RKO (cell line): ENCODE measurements at regions not wholly inside any gene's neighbourhood (a gene's known extent, or its start where the extent isn't known, plus 50 kb on each side); places are given as distances from the start of the nearest gene placed in this dataset.
"Not testable (repeated sequence)": the region's sequence is repeated elsewhere in the genome, so short reads cannot be mapped to it uniquely, and the experiment has no call there.

Experiments used
- DNase-seq: peaks from one replicate; pipeline ENCODE4 v3.0.0-alpha.2; 2016; ENCODE audit warnings: low spot score

DNA sequence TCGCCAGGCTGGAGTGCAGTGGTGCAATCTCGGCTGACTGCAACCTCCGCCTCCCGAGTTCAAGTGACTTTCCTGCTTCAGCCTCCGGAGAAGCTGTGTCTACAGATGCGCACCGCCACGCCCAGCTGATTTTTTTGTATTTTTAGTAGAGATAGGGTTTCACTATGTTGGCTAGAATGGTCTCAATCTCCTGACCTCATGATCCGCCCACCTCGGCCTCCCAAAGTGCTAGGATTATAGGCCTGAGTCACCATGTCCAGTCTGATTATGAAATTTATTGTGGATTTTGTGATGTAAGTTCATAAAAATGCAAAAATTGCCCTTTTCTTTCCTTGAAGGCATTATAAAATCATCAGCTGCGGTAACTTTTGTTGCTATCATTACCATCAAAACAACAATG lies 1688.3 kb upstream of the ADGRL3 start:
- DNase-seq, result not testable (repeated sequence)

DNA sequence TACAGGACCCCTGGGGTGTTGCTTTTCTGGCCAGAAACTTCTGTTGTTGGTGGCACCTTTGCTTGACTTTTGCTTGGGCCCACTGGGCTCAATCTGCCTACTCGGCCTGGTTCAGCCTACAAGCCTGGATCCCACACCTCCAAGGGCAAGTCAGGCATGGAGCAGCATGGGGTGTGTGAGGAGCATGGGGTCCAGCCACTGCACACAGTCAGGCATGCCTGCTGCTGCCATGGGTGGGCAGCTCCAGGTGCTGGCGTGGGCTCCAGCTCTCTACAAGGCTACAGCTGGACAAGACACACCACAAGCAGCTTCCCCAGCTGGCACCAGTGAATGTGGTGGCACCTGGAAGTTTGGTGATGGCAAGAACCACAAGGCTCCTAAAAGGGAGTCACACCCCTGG lies 1683.1 kb upstream of the ADGRL3 start:
- no peak for DNase-seq

DNA sequence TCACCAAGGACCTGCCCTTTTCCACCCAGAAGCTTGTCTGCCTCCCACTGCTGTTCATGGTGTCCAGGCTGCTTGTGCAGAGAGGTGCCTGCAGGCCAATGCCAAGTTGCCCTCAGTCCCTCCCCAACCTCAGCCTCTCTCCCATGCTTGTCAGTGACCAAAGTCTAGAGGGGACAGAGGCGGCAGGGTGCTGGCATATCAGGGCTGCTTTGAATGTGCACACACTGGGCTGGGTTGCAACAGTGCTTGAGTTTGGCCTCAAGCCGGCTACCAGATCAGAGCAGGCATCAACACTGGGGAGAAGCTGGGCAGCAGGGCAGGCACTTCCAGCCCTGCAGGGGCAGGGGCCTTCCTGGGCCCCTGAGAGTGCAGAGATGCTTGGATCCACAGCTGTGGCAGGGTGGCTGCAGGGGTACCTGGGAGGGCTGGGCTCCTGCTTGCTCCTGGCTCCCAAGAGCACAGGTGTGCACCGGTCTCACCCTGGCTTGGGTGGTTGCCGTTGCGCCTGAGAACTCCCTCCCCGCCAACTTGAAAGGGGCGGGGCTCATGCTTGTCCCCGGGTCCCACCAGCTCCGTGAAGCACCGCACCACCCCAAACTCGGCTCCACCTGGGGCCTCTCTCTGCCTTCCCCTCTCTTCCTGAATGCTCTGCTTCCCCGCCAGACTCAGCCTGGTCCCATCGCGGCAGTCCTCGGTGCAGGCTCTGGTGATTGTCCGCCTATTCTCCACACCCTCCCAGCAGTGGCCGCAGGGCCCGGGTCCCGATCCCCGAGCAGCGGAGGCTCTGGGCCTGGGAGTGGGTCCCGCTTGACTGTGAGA lies 1681.9 kb upstream of the ADGRL3 start:
- no peak for DNase-seq

DNA sequence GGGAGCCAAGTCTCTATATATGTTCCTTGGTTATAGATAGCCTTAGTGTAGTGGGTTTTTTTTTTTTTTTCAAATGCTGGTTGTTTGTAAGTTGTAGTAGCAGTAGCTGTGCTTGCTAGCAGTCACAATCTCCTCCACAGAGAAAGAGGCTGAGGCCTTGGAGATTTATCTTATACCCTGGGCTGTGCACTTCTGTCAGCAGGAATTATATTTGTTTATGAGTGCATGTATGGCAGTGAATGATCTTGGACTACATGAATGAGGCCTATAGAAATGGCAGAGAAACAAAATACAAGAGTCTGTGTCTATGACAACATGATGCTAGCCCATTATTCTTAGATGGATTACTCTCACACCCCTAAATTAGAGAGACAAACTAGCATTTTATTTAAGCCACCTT lies 1674.2 kb upstream of the ADGRL3 start:
- no peak for DNase-seq

DNA sequence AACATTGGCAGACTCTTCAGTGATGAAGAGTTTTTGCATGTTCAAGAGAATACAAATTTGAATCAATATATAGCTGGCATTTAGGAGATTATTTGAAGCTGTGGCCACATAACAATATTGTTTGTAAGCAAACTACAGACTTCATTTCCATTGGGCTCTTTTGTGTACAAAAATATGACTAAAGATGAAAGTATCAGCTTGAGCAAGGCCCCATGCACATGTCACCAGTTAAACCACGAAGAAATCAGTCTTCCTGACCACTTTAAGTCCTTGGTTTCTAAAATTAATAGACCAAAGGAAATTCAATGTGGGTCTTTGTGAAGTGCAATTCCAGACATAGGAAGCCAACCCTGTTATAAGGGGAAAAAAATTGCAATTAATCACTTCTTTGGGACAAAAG lies 1664.6 kb upstream of the ADGRL3 start:
- DNase-seq, result no peak

DNA sequence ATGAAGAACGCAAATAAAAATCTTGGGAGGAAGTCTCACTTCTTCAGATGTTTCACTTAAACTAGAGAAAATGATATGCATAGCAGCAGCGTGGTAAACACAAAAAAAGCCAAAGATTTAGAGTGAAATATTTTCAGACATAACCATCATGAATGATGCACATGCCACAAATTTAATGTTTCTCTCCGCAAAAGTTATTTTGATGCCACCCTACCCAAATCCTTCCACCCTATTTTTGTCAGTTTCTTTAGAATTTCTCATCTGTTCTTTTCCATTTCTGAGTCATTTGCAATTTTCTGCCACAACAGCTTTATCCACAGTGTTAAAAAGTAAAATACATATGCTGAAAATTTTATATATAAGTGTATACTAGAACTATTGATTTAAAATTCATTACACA lies 1663.7 kb upstream of the ADGRL3 start:
- DNase-seq, result no peak

DNA sequence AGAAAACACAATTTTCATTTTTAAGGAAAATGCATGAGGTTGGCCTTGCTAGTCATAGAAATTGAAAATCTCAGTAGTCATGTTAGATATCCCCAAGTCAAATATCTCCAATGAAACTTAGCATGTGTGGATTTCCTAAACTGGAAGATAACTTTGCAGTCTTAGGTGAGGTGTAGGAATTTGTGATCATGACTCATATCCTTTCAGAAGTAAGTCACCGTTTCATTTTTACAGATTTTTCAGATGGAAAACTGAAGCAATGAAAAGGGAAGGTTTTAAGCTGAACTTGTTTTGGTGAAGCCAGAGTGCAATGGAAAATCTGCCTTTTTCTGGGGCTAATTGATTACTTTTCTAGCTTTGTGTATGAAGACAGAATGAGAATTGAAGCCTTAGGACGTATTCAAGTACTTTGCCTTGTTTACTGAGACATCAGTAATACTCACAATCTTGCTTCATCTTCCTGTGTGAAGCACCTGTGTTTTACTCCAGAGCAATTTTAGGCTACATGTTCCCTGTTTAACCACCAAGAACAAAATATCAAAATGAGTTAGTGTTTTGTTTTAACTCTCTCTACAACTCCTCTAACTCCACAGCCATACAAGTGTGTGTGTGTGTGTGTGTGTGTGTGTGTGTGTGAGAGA lies 1662.8 kb upstream of the ADGRL3 start:
- peak; percentile 62 for DNase-seq

DNA sequence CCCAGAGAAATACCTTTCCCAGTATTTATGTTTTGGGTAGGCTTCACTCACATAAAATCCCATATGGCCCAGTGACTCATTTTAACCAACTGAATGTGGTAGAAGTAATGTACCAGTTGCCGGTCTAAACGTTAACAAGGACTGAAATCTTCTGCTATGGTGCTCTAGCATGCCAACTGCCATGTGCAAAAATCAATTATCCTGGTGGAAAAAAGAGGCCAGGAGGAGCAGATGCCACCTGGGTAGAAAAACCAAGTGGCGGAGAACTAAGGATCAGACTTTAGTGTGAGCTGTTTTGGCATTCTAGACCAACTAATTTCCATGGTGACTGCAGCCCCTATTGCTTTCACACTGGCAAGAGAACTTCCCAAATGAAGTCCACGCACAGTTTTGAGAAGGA lies 1660.7 kb upstream of the ADGRL3 start:
- no peak for DNase-seq

DNA sequence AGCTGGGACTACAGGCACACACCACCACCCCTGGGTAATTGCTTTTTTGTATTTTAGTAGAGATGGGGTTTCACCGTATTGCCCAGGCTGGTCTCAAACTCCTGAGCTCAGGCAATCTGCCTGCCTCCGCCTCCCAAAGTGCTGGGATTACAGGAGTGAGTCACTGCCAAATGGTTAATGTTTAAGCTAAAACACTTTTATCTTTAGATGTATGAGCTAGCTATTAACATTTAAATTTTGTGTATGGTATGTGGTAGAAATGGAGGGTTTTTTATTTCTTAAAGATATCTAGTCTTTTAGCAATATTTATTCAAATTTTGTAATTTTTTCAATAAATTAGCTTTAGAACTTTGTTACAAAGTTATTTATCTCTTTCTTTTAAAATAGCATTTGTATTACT lies 1659.8 kb upstream of the ADGRL3 start:
- no peak for DNase-seq

DNA sequence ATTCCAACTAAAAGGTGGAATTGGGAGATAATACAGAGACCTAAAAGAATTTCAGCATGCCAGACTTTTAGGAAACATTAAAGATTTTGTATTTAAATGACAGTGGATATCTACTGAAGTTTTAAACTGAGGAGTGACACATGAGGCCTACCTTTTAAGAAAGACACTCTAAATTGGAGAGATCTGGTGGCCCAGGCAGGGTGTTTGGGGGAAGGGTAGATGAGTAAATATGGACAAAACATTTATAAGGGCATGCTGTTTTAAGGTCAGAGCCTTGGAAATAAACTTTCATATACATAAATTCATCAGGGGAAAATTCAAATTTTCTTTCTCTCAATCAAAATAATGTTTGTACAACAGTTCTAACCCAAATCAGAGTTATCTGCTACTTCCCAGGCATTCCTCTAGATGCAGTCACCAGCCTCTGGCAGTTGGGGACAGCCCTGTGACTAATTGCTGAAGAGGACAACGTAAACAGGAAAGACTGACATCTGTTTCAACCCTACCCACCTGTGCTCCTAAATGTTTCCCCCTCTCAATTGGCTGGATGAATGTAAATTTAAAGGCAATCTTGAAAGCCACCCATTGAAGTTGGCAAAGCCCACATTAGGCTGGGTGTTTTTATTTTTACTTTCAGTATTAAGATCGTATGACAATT lies 1646.9 kb upstream of the ADGRL3 start:
- peak; percentile 90 for DNase-seq

DNA sequence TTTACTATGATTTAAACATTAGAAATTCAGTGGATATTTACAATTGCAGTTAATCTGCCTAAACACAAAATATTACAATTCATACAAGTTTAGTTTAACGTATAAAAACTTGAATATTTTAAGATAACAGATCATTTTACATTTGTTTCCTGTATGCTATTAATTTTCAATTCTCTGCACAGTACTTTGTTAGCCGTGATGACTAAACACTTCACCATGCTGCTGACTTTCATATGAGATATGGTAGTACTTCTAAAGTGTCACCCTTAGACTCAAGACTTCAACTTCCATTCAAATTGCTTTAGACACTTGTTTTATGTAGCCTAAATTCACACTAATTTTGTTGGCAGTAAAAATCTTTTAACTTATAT lies 1646.4 kb upstream of the ADGRL3 start:
- DNase-seq, result peak; percentile 88

DNA sequence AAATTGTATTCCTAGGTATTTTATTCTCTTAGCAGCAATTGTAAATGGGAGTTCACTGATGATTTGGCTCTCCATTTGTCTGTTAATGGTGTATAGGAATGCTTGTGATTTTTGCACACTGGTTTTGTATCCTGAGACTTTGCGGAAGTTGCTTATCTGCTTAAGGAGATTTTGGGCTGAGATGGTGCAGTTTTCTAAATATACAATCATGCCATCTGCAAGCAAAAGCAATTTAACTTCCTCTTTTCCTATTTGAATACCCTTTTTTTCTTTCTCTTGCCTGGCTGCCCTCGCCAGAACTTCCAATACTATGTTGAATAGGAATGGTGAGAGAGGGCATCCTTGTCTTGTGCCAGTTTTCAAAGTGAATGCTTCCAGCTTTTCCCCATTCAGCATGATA lies 1643.9 kb upstream of the ADGRL3 start:
- DNase-seq, result not testable (repeated sequence)

DNA sequence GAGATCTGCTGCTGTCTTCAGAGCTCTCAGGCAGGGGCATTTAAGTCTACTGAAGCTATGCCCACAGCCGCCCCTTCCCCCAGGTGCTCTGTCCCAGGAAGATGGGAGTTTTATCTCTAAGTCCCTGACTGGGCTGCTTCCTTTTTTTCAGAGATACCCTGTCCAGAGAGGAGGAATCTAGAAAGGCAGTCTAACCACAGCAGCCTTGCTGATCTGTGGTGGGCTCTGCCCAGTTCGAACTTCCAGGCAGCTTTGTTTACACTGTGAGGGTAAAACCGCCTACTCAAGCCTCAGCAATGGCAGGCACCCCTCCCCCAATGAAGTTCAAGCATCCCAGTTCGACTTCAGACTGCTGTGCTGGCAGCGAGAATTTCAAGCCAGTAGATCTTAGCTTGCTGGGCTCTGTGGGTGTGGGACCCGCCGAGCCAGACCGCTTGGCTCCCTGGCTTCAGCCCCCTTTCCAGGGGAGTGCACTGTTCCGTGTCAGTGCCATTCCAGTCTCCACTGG lies 1639.9 kb upstream of the ADGRL3 start:
- not testable (repeated sequence) for DNase-seq

DNA sequence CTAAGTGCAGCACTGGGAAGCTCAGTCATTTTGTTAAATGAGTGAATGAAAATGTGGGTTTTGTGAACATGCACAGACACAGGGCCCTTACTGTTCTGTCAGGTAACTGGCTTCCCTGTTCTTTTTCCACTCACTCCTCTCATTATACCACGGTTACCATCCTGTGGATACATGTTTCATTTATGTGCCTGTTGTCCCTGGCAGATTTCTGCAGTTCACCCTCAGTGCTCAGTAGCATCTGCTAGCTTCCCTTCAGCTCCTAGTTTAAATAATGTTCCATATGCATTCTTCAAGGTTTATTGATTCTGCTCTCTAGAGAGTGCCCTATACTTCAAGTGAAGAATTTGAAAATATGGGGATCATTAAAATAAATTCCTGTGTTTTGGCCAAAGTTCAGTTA lies 1634.3 kb upstream of the ADGRL3 start:
- DNase-seq, result no peak

DNA sequence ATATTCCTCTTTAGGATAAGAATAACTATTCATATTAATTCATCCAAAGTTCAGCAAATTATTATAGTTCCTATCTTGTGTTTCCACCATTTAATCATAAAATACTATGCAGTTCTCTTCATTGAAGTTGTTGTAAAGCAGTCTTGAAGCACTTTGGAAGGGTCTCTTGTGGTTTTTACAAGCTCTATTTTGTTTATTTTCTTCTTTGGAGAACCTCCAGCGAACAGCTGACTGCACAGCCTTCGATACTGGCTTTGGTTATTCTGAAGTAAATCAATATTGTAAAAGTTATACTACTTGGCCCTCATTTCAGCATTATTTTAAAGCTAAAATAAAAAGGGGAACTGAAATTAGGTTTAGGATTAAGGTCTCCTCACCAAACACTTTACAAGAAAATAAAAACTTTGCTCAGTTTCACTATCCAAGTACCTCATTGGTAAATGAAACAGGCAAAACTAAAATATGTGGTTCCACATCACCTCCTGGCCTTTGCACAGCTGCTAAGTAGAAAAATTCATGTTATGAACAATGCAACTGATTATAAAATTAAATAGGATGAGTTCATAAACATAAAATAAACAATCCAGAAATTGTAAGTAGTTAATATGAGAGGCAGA lies 1629.2 kb upstream of the ADGRL3 start:
- DNase-seq, result no peak

DNA sequence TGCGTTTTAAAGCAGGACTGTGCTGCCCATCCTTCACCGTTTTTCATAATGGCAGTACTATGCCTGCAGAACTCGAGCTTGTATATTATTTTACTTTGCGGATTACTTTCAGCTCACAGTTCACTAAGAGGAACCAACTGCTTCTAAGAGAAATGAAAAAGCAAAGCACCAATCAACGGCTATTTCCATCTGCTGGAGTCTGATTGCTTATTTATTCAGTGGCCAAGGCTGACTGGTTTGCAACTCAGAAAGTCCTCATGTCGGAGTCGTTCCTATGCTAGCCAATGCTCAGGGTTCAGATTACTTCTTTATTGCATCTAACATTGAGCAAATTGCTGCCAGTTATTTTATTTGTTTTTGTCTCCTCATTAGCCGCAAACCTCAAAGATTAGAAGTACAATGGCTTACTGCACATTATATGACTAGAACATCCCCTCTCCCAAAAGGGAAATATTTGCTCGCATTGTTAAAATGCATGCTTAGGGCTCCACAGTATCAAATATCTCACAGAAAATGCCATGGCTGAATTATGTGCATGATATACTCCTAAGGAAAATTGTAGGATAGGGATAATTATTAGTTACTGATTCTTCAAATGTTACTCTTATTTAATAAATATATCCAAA lies 1628.2 kb upstream of the ADGRL3 start:
- no peak for DNase-seq

DNA sequence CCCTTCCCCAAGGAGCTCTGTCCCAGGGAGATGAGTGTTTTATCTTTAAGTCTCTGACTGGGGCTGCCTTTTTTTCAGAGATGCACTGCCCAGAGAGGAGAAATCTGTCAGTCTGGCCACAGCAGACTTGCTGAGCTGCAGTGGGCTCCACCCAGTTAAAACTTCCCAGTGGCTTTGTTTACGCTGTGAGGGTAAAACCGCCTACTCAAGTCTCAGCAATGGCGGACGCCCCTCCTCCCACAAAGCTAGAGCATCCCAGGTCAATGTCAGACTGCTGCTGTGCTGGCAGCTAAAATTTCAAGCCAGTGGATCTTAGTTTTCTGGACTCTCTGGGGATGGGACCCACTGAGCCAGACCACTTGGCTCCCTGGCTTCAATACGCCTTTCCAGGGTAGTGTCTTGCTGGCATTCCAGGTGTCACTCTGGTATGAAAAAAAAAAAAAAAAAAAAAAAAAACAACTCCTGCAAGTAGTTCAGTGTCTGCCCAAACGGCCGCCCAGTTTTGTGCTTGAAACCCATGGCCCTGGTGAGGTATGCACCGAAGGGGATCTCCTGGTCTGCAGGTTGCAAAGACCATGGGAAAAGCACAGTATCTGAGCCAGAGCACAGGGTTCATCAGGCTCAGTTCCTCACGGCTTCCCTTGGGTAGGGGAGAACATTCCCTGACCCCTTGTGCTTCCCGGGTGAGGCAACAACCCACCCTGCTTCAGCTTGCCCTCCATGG lies 1616.1 kb upstream of the ADGRL3 start:
- DNase-seq, result no peak

DNA sequence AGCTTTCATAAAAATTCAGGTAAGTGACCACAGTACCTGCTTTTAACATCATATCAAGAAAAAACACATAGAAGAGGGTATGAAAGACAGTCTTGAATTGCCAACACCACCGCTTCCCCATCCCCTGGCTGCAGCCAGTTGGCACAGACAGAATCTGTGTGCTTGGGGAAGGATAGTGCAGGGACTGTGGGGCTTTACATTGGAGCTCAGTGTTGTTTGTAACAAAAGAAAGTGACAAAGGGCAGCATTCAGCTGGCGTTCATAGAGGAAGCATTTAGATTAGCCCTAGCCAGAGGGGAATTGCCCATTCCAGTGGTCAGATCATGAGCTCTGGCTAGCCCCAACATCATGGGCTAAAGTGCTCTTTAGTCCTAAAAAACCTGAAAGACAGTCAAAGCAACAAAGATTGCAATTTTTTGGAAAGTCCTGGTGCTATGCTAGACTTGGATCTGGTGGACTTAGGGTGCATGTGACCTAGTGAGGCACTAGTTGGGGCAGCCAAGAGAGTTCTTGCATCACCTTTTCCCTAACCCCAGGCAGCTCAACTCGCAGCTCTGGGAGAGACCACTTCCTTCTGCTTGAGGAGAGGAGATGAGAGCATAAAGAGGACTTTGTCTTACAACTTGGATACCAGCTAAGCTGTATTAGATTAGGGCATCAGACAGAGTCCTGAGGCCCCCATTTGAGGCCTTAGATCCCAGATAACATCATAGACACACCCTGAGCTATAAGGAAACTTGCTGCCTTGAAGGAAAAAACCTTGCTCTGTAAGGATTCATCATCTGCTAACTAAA lies 1602.4 kb upstream of the ADGRL3 start:
- DNase-seq, result no peak

DNA sequence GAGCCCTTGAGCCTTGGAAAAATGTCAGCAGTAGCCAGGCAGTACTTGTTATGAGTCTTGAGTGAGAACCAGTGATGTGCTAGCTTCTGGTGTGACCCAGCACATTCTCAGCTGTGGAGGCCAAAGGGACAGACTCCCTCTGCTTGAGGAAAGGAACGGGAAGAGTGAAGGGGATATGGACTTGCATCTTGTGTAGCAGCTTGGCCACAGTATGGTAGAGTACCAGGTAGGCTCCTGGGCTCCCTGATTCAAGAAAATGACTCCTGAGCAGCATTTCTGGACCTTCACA lies 1601.9 kb upstream of the ADGRL3 start:
- no peak for DNase-seq

DNA sequence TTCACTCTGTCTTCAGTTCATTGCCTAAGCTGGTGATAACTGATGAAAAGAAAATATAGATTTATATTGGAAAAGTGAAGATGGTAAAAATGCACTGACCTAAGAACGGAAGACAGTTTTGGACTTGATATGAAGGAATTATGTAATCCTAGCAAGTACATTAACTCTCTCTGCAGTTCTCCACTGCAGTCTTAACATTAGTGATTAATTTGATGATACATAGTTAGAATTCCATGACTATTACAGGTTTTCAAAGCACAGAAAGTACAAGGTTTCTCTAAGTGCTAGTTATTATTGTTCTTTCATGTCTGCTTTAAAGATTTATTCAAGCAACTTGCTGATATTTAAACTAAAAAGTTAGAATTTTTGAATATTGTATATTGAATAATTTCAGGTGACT lies 1591.7 kb upstream of the ADGRL3 start:
- DNase-seq, result no peak

DNA sequence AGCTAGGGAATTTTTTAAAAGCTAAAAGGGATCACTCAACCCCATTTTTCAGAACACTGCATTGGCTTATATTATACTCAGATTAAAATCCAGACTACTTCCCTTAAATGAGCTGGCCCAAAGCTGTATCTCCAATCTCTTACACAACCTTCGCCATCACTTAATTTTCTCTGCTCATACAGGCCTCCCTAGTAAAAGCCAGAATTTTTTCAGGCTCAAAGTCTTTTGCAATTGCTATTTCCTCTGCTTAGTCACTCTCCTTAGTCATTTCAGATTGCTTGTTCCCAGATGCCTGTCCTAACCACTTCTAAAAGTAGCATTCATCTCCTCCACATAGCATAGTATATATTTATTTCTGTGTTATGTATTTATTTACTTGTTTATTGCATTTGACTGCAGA lies 1587.9 kb upstream of the ADGRL3 start:
- DNase-seq, result peak; percentile 83
